Retinal pigment epithelial cell (primary cell): ENCODE measurements at regions not wholly inside any gene's neighbourhood (a gene's known extent, or its start where the extent isn't known, plus 50 kb on each side); places are given as distances from the start of the nearest gene placed in this dataset.

ENCODE experiments used
- DNase-seq: peaks from one replicate; pipeline ENCODE4 v3.0.0-alpha.2; 2010; ENCODE audit warnings: low read depth
- H3K4me3 ChIP-seq: 2 replicates; pipeline ENCODE4 v1.5.1; 2011; ENCODE audit warnings: mild to moderate bottlenecking, low read length, control low read depth, moderate library complexity
- CTCF ChIP-seq: conservative IDR thresholded peaks from 2 replicates; pipeline ENCODE4 v1.5.1; 2011; ENCODE audit warnings: low read depth, low read length, control low read depth, inconsistent platforms

- DNase-seq, result no peak
- no peak for TF ChIP-seq CTCF
- H3K4me3 ChIP-seq, result no peak overlapping the region
These were observed 198.6 kb upstream of the JUN start for GRCh38 chr1:58982259-58982998.

- TF ChIP-seq CTCF, result no peak
- no peak overlapping the region for H3K4me3 ChIP-seq
- DNase-seq, result no peak
These were observed 199.3 kb upstream of the JUN start for GRCh38 chr1:58983162-58983561.

GRCh38 chr1:58983633-58984245 lies 199.9 kb upstream of the JUN start:
- DNase-seq, result no peak
- TF ChIP-seq CTCF, result no peak
- no peak overlapping the region for H3K4me3 ChIP-seq

GRCh38 chr1:58986996-58987767 lies 203.3 kb upstream of the JUN start:
- no peak for TF ChIP-seq CTCF
- no peak for DNase-seq
- no peak overlapping the region for H3K4me3 ChIP-seq

GRCh38 chr1:58988752-58989151 lies 204.9 kb upstream of the JUN start:
- no peak overlapping the region for H3K4me3 ChIP-seq
- no peak for TF ChIP-seq CTCF
- DNase-seq, result no peak

- no peak overlapping the region for H3K4me3 ChIP-seq
- no peak for DNase-seq
- no peak for TF ChIP-seq CTCF
These were observed 206.0 kb upstream of the JUN start for GRCh38 chr1:58989845-58990244.
